ENCODE measurements at regions not wholly inside any gene's neighbourhood (a gene's known extent, or its start where the extent isn't known, plus 50 kb on each side); places are given as distances from the start of the nearest gene placed in this dataset.
"Not testable (repeated sequence)": the region's sequence is repeated elsewhere in the genome, so short reads cannot be mapped to it uniquely, and the experiment has no call there.

GRCh38 chr6:6990059-6990458 lies 117.7 kb upstream of the RREB1 start:
- DNase-seq = not testable (repeated sequence)

- DNase-seq = no peak
Measured at GRCh38 chr6:6993503-6994237, 114.1 kb upstream of the RREB1 start.

- DNase-seq = no peak
Measured at GRCh38 chr6:6994796-6995195, 113.0 kb upstream of the RREB1 start.

- DNase-seq = no peak
Measured at GRCh38 chr6:6995328-6995727, 112.4 kb upstream of the RREB1 start.

- no peak for DNase-seq
Measured at GRCh38 chr6:6996124-6996523, 111.6 kb upstream of the RREB1 start.

- no peak for DNase-seq
Measured at GRCh38 chr6:6997263-6998193, 110.2 kb upstream of the RREB1 start.

- no peak for DNase-seq
Measured at GRCh38 chr6:6998194-6998569, 109.6 kb upstream of the RREB1 start.

GRCh38 chr6:7000825-7001777 lies 106.7 kb upstream of the RREB1 start:
- no peak for DNase-seq

GRCh38 chr6:7003041-7003440 lies 104.7 kb upstream of the RREB1 start:
- no peak for DNase-seq

- DNase-seq = no peak
Measured at GRCh38 chr6:7004581-7005297, 103.0 kb upstream of the RREB1 start.

- no peak for DNase-seq
Measured at GRCh38 chr6:7006515-7007191, 101.1 kb upstream of the RREB1 start.

- no peak for DNase-seq
Measured at GRCh38 chr6:7008451-7008988, 99.2 kb upstream of the RREB1 start.

GRCh38 chr6:7016226-7016625 lies 91.5 kb upstream of the RREB1 start:
- DNase-seq = no peak

- no peak for DNase-seq
Measured at GRCh38 chr6:7021301-7021700, 86.5 kb upstream of the RREB1 start.

GRCh38 chr6:7025861-7026260 lies 81.9 kb upstream of the RREB1 start:
- no peak for DNase-seq

GRCh38 chr6:7028963-7029362 lies 78.8 kb upstream of the RREB1 start:
- DNase-seq = not testable (repeated sequence)

GRCh38 chr6:7030968-7031367 lies 76.8 kb upstream of the RREB1 start:
- DNase-seq = not testable (repeated sequence)

GRCh38 chr6:7033202-7033601 lies 74.6 kb upstream of the RREB1 start:
- no peak for DNase-seq

- no peak for DNase-seq
Measured at GRCh38 chr6:7034055-7034454, 73.7 kb upstream of the RREB1 start.

- peak; percentile 23 for DNase-seq
Measured at GRCh38 chr6:7035837-7036249, 71.9 kb upstream of the RREB1 start.

- no peak for DNase-seq
Measured at GRCh38 chr6:7041511-7042026, 66.2 kb upstream of the RREB1 start.

Data from KG1 (cell line).